Caco-2 (cell line): ENCODE measurements at regions not wholly inside any gene's neighbourhood (a gene's known extent, or its start where the extent isn't known, plus 50 kb on each side); places are given as distances from the start of the nearest gene placed in this dataset.

Source experiments
- BruUV-seq: library from RNA; stranded (reverse); fragments of 400-500 nt; replicated peaks from 2 replicates; lab custom pipeline; 2021; lab: Mats Ljungman, UMichigan
- CTCF ChIA-PET: fragments of 300-600 bp; sonication (Branson Sonifier 250); formaldehyde crosslinking; loops from one replicate; lab custom pipeline; 2022; ENCODE audit warnings: antibody characterized with exemption; lab: Charles Lee
- POLR2A ChIA-PET: fragments of 300-600 bp; sonication (Branson Sonifier 250); formaldehyde crosslinking; loops from one replicate; lab custom pipeline; 2022; ENCODE audit warnings: antibody characterized with exemption; lab: Charles Lee
- DNase-seq, 2 experiments: peaks; one replicate each; pipeline versions ENCODE4 v3.0.0 to v3.0.0-alpha.2; 2020 to 2022
- H3K27me3 ChIP-seq: replicated peaks from 2 replicates; pipeline ENCODE4 v1.6.0; 2011; ENCODE audit warnings: low read length; ENCODE audit not compliant: control insufficient read depth, insufficient read depth
- H3K36me3 ChIP-seq: 2 replicates; pipeline ENCODE4 v1.5.1; 2011; ENCODE audit warnings: low read length; ENCODE audit not compliant: control insufficient read depth, insufficient read depth
- H3K4me1 ChIP-seq: fragments of 250-450 bp; sonication (Bioruptor Pico); 2 replicates; pipeline ENCODE4 v1.5.1; 2020; ENCODE audit warnings: mild to moderate bottlenecking
- H3K4me3 ChIP-seq: 2 replicates; pipeline ENCODE4 v1.5.1; 2011; ENCODE audit warnings: low read depth, mild to moderate bottlenecking, control low read depth, low read length
- H3K9me3 ChIP-seq: fragments of 250-450 bp; sonication (Bioruptor Pico); 2 replicates; pipeline ENCODE4 v1.5.1; 2020; ENCODE audit warnings: mild to moderate bottlenecking, moderate library complexity
- H3K27ac Mint-ChIP-seq: one replicate; pipeline ENCODE4 v1.8.0; 2022; ENCODE audit warnings: mixed read lengths; ENCODE audit not compliant: unreplicated experiment
- H3K27me3 Mint-ChIP-seq: one replicate; pipeline ENCODE4 v1.8.0; 2022; ENCODE audit warnings: mixed read lengths; ENCODE audit not compliant: insufficient read depth, unreplicated experiment
- H3K36me3 Mint-ChIP-seq: one replicate; pipeline ENCODE4 v1.8.0; 2022; ENCODE audit warnings: mild to moderate bottlenecking, mixed read lengths; ENCODE audit not compliant: insufficient read depth, unreplicated experiment
- H3K4me1 Mint-ChIP-seq: one replicate; pipeline ENCODE4 v1.8.0; 2022; ENCODE audit warnings: low read depth, mixed read lengths; ENCODE audit not compliant: unreplicated experiment
- H3K4me3 Mint-ChIP-seq: one replicate; pipeline ENCODE4 v1.8.0; 2022; ENCODE audit warnings: mild to moderate bottlenecking, moderate library complexity, mixed read lengths; ENCODE audit not compliant: unreplicated experiment
- H3K9me3 Mint-ChIP-seq: one replicate; pipeline ENCODE4 v1.8.0; 2022; ENCODE audit warnings: mixed read lengths; ENCODE audit not compliant: unreplicated experiment
- intact Hi-C: fragments of 100-400 bp; cut with micrococcal nuclease; formaldehyde crosslinking; loops from one replicate; pipeline ENCODE4 v1.10.0; 2022; ENCODE audit not compliant: unreplicated experiment
- TF ChIP-seq, protein P1 (sequence below), 2 experiments: fragments of 200-600 bp in 1 of 2; IDR thresholded peaks; 1 replicate in 1 of 2; 2 replicates in 1 of 2; pipeline versions ENCODE4 v1.5.1 to v1.8.0; 2011 to 2022; ENCODE audit warnings: antibody characterized with exemption in 1 of 2, control low read depth in 1 of 2, inconsistent platforms in 1 of 2, low read depth in 1 of 2, low read length in 1 of 2, mild to moderate bottlenecking in 1 of 2, moderate library complexity in 1 of 2; ENCODE audit not compliant: insufficient read depth in 1 of 2, severe bottlenecking in 1 of 2, unreplicated experiment in 1 of 2

DNA sequence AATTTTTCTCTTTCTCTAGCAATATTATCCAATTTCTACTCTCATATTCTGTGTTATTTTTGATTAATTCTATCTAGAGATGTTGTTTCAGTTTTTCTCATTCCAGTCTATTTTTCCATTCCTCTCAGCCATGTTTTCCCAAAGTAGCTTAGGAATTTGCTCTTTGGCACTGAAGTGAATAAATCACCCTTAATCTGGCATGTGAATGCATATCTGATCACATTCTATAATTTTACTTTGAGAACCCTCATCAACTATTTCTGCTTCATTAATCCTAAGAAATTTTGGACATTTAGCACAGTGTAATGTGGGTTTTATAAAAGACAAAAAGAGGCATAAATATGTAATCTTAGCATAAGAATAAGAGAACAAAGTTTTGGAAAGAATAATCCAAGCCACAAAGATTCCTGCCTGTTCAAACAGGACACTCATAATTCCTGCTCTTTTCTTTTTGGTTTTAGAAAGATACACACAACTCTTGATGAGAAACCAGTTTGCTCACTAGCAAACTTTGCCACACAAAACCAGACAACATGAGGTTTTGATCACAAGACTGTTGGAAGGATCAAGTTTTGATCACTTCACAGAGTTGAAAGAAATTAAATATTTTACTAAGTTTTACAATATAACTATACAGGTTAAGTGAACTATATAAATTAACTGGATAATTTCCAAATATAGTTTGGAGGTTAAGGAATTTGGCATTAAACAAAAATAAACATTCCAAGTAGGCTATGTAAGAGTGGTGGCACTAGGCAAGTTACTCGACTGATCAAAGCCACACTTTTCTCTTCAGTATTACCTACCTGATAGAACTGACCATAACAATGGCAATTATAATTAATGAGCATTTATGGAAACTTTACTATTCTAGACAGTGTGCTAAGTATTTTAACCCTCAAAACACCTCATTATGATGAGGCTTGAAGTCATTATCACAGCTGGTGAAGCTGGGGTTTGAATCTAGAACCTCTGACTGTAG is 226.6 kb upstream of the TMTC1 start:
- H3K27me3 ChIP-seq, result no peaks in the 10 kb centered on the region
- CTCF ChIA-PET, result no interaction called here
- no peaks in the 10 kb centered on the region for H3K36me3 Mint-ChIP-seq
- H3K9me3 ChIP-seq, result no peaks in the 10 kb centered on the region
- POLR2A ChIA-PET, result no interaction called here
- H3K4me1 Mint-ChIP-seq, result no peaks in the 10 kb centered on the region
- TF ChIP-seq, protein P1, sequence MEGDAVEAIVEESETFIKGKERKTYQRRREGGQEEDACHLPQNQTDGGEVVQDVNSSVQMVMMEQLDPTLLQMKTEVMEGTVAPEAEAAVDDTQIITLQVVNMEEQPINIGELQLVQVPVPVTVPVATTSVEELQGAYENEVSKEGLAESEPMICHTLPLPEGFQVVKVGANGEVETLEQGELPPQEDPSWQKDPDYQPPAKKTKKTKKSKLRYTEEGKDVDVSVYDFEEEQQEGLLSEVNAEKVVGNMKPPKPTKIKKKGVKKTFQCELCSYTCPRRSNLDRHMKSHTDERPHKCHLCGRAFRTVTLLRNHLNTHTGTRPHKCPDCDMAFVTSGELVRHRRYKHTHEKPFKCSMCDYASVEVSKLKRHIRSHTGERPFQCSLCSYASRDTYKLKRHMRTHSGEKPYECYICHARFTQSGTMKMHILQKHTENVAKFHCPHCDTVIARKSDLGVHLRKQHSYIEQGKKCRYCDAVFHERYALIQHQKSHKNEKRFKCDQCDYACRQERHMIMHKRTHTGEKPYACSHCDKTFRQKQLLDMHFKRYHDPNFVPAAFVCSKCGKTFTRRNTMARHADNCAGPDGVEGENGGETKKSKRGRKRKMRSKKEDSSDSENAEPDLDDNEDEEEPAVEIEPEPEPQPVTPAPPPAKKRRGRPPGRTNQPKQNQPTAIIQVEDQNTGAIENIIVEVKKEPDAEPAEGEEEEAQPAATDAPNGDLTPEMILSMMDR (IDR thresholded peaks at IDR 0.05; ENCODE audit: insufficient read depth in 1 of 2, low read depth in 1 of 2, low read length in 1 of 2, severe bottlenecking in 1 of 2, unreplicated experiment in 1 of 2), result no peak
- no TSS peak for BruUV-seq
- H3K4me3 ChIP-seq, result no peak overlapping the region
- peaks cover 4% of the 10 kb centered on the region; the same call in 1 of the 2 replicates for H3K4me1 ChIP-seq
- DNase-seq, result no peak
- no peak overlapping the region for H3K4me3 Mint-ChIP-seq
- H3K27me3 Mint-ChIP-seq, result no peaks in the 10 kb centered on the region
- H3K27ac Mint-ChIP-seq, result no peak overlapping the region
- H3K9me3 Mint-ChIP-seq, result no peaks in the 10 kb centered on the region
- intact Hi-C loops, result loop anchor here (10.0 kb wide), 1 partner anchor 274 kb away; no protein-coding TSS in a partner anchor
- H3K36me3 ChIP-seq, result no peaks in the 10 kb centered on the region

DNA sequence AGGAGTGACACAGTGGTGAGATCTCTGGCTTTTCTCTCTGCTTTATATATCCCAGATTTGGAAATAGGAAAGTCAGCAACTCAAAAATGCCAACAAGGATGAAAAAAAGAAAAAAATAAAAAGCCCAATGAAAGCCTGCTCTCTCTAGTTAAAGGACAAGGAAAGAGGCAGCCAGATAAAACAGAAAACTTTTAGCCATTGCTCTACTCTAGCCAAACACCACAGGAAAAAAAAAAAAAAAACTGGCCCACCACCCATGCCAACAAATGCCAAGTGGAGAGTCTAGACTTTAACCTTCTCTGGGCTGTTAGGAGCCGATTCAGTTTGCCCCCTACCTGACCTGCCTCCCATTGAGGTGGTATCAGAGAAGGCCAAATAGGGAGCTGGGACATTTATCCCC is 222.3 kb upstream of the TMTC1 start:
- H3K27me3 ChIP-seq, result no peaks in the 10 kb centered on the region
- DNase-seq, result no peak
- H3K9me3 Mint-ChIP-seq, result no peaks in the 10 kb centered on the region
- H3K4me3 Mint-ChIP-seq, result no peak overlapping the region
- H3K36me3 ChIP-seq, result no peaks in the 10 kb centered on the region
- POLR2A ChIA-PET, result no interaction called here
- H3K4me1 Mint-ChIP-seq, result no peaks in the 10 kb centered on the region
- no TSS peak for BruUV-seq
- H3K9me3 ChIP-seq, result no peaks in the 10 kb centered on the region
- CTCF ChIA-PET, result no interaction called here
- H3K4me3 ChIP-seq, result no peak overlapping the region
- TF ChIP-seq, protein P1 (IDR thresholded peaks at IDR 0.05; ENCODE audit: insufficient read depth in 1 of 2, low read depth in 1 of 2, low read length in 1 of 2, severe bottlenecking in 1 of 2, unreplicated experiment in 1 of 2), result no peak
- H3K4me1 ChIP-seq, result no peaks in the 10 kb centered on the region
- no peak overlapping the region for H3K27ac Mint-ChIP-seq
- intact Hi-C loops, result no loop called here
- H3K36me3 Mint-ChIP-seq, result no peaks in the 10 kb centered on the region
- H3K27me3 Mint-ChIP-seq, result no peaks in the 10 kb centered on the region

GRCh38 chr12:30003321-30003720 is 219.6 kb upstream of the TMTC1 start:
- intact Hi-C loops, result no loop called here
- no peak overlapping the region for H3K27ac Mint-ChIP-seq
- no peaks in the 10 kb centered on the region for H3K27me3 ChIP-seq
- no TSS peak for BruUV-seq
- H3K36me3 ChIP-seq, result no peaks in the 10 kb centered on the region
- H3K4me1 Mint-ChIP-seq, result no peaks in the 10 kb centered on the region
- H3K4me1 ChIP-seq, result no peaks in the 10 kb centered on the region
- peaks cover 4% of the 10 kb centered on the region for H3K27me3 Mint-ChIP-seq
- TF ChIP-seq, protein P1 (IDR thresholded peaks at IDR 0.05; ENCODE audit: insufficient read depth in 1 of 2, low read depth in 1 of 2, low read length in 1 of 2, severe bottlenecking in 1 of 2, unreplicated experiment in 1 of 2), result no peak
- H3K4me3 Mint-ChIP-seq, result no peak overlapping the region
- POLR2A ChIA-PET, result no interaction called here
- no peaks in the 10 kb centered on the region for H3K36me3 Mint-ChIP-seq
- DNase-seq, result no peak
- CTCF ChIA-PET, result no interaction called here
- H3K4me3 ChIP-seq, result no peak overlapping the region
- no peaks in the 10 kb centered on the region for H3K9me3 ChIP-seq
- H3K9me3 Mint-ChIP-seq, result no peaks in the 10 kb centered on the region
